IMR-90 (cell line): ENCODE measurements at regions not wholly inside any gene's neighbourhood (a gene's known extent, or its start where the extent isn't known, plus 50 kb on each side); places are given as distances from the start of the nearest gene placed in this dataset.

Experiments
- ATAC-seq: fragments of 200-7000 bp; cut with Tn5 transposase; 2 replicates; pipeline ENCODE4 v1.9.1; 2020; ENCODE audit warnings: low read depth, mild to moderate bottlenecking, moderate library complexity
- BruUV-seq: library from RNA; stranded (reverse); fragments of 400-500 nt; replicated peaks from 2 replicates; lab custom pipeline; 2021; lab: Mats Ljungman, UMichigan
- CTCF ChIA-PET: fragments of 300-600 bp; formaldehyde crosslinking; extraction: SDS; loops from one replicate; lab custom pipeline; 2021; ENCODE audit warnings: antibody characterized with exemption; lab: Yijun Ruan, JAX
- POLR2A ChIA-PET: fragments of 300-600 bp; sonication (Branson Sonifier 250); formaldehyde crosslinking; loops from one replicate; lab custom pipeline; 2022; ENCODE audit warnings: antibody characterized with exemption; ENCODE audit not compliant: unreplicated experiment; lab: Charles Lee
- DNase-seq: peaks from one replicate; pipeline ENCODE4 v3.0.0; 2013
- H2AFZ ChIP-seq: replicated peaks from 2 replicates; pipeline ENCODE3; 2013; ENCODE audit warnings: low read length, mild to moderate bottlenecking; ENCODE audit not compliant: poor library complexity
- H2AK5ac ChIP-seq: 2 replicates; pipeline ENCODE4 v1.6.1; 2013; ENCODE audit warnings: low read depth, low read length, inconsistent platforms
- H2AK9ac ChIP-seq: replicated peaks from 2 replicates; pipeline ENCODE3; 2013; ENCODE audit warnings: mild to moderate bottlenecking, low read depth, low read length, moderate library complexity; ENCODE audit not compliant: poor library complexity
- H2BK120ac ChIP-seq: 2 replicates; pipeline ENCODE4 v1.6.1; 2013; ENCODE audit warnings: low read depth, low read length, inconsistent platforms
- H2BK15ac ChIP-seq: 3 replicates; pipeline ENCODE4 v1.6.1; 2013; ENCODE audit warnings: low read depth, low read length, inconsistent platforms
- H2BK20ac ChIP-seq: 2 replicates; pipeline ENCODE4 v1.6.1; 2013; ENCODE audit warnings: low read depth, mild to moderate bottlenecking, inconsistent platforms, low read length, moderate library complexity
- H2BK5ac ChIP-seq: 2 replicates; pipeline ENCODE4 v1.6.1; 2013; ENCODE audit warnings: mild to moderate bottlenecking, low read depth, low read length, inconsistent platforms; ENCODE audit not compliant: poor library complexity, severe bottlenecking
- H3K14ac ChIP-seq: replicated peaks from 2 replicates; pipeline ENCODE4 v1.6.1; 2013; ENCODE audit warnings: low read depth, low read length, inconsistent platforms
- H3K18ac ChIP-seq: 2 replicates; pipeline ENCODE4 v1.6.1; 2013; ENCODE audit warnings: low read depth, low read length, control low read depth
- H3K23ac ChIP-seq: 2 replicates; pipeline ENCODE4 v1.6.1; 2013; ENCODE audit warnings: low read depth, low read length, inconsistent platforms
- H3K27ac ChIP-seq: 2 replicates; pipeline ENCODE4 v1.5.1; 2013; ENCODE audit warnings: mild to moderate bottlenecking, control low read depth, low read length; ENCODE audit not compliant: insufficient read depth
- H3K27me3 ChIP-seq: 2 replicates; pipeline ENCODE4 v1.6.1; 2013; ENCODE audit warnings: low read length; ENCODE audit not compliant: control insufficient read depth, insufficient read depth
- H3K36me3 ChIP-seq: 2 replicates; pipeline ENCODE4 v1.6.1; 2013; ENCODE audit warnings: low read length, mixed read lengths; ENCODE audit not compliant: control insufficient read depth, insufficient read depth
- H3K4ac ChIP-seq: 2 replicates; pipeline ENCODE4 v1.6.1; 2013; ENCODE audit warnings: low read depth, low read length, inconsistent platforms
- H3K4me1 ChIP-seq: 2 replicates; pipeline ENCODE4 v1.6.1; 2013; ENCODE audit warnings: low read length, mixed read lengths; ENCODE audit not compliant: control insufficient read depth, insufficient read depth
- H3K4me2 ChIP-seq: 2 replicates; pipeline ENCODE4 v1.6.1; 2013; ENCODE audit warnings: low read depth, mild to moderate bottlenecking, control low read depth, low read length, moderate library complexity
- H3K4me3 ChIP-seq: 2 replicates; pipeline ENCODE4 v1.5.1; 2013; ENCODE audit warnings: low read depth, mild to moderate bottlenecking, control low read depth, low read length, moderate library complexity; ENCODE audit not compliant: insufficient read depth
- H3K56ac ChIP-seq: 2 replicates; pipeline ENCODE4 v1.6.1; 2013; ENCODE audit warnings: low read length, inconsistent platforms; ENCODE audit not compliant: insufficient read depth; ENCODE audit errors: extremely low read depth
- H3K79me1 ChIP-seq, 2 experiments: 2 replicates each; pipeline ENCODE4 v1.6.1; 2013; ENCODE audit warnings: low read length in 2 of 2, inconsistent platforms in 1 of 2, low read depth in 1 of 2
- H3K9ac ChIP-seq: 2 replicates; pipeline ENCODE4 v1.6.1; 2013; ENCODE audit warnings: low read depth, low read length, control low read depth
- H3K9me1 ChIP-seq: 2 replicates; pipeline ENCODE4 v1.6.1; 2013; ENCODE audit warnings: low read length, inconsistent platforms; ENCODE audit not compliant: insufficient read depth
- H3K9me3 ChIP-seq: 2 replicates; pipeline ENCODE4 v1.6.1; 2013; ENCODE audit warnings: low read length; ENCODE audit not compliant: control insufficient read depth, insufficient read depth
- H4K20me1 ChIP-seq: 2 replicates; pipeline ENCODE4 v1.6.1; 2013; ENCODE audit warnings: low read length, inconsistent platforms; ENCODE audit not compliant: insufficient read depth
- H4K5ac ChIP-seq: 2 replicates; pipeline ENCODE4 v1.6.1; 2013; ENCODE audit warnings: mild to moderate bottlenecking, low read depth, low read length, control low read depth
- H4K8ac ChIP-seq, 2 experiments: 2 replicates each; pipeline ENCODE4 v1.6.1; 2013; ENCODE audit warnings: low read depth in 2 of 2, low read length in 2 of 2, control low read depth in 1 of 2, inconsistent platforms in 1 of 2
- H4K91ac ChIP-seq: 2 replicates; pipeline ENCODE4 v1.6.1; 2013; ENCODE audit warnings: low read depth, low read length, inconsistent platforms; ENCODE audit not compliant: insufficient read depth
- BHLHE40 ChIP-seq: fragments of 150-350 bp; IDR thresholded peaks from 2 replicates; pipeline ENCODE4 v1.6.1; 2016; ENCODE audit warnings: mild to moderate bottlenecking, low read depth, low read length
- CEBPB ChIP-seq: IDR thresholded peaks from 2 replicates; pipeline ENCODE4 v1.6.1; 2012; ENCODE audit warnings: low read depth, low read length, improper control_type of control experiment
- CHD1 ChIP-seq: IDR thresholded peaks from 2 replicates; pipeline ENCODE4 v1.6.1; 2012; ENCODE audit warnings: low read depth, low read length, improper control_type of control experiment
- FOS ChIP-seq: fragments of 150-350 bp; IDR thresholded peaks from 2 replicates; pipeline ENCODE4 v1.6.1; 2016; ENCODE audit warnings: low read depth, low read length
- MAFK ChIP-seq: IDR thresholded peaks from 2 replicates; pipeline ENCODE4 v1.6.1; 2012; ENCODE audit warnings: low read depth, low read length, improper control_type of control experiment
- MAZ ChIP-seq: IDR thresholded peaks from 2 replicates; pipeline ENCODE4 v1.6.1; 2012; ENCODE audit warnings: low read depth, mild to moderate bottlenecking, low read length, improper control_type of control experiment, moderate library complexity, borderline replicate concordance
- MXI1 ChIP-seq: IDR thresholded peaks from 2 replicates; pipeline ENCODE4 v1.6.1; 2012; ENCODE audit warnings: low read depth, mild to moderate bottlenecking, low read length, moderate library complexity, borderline replicate concordance
- NFE2L2 ChIP-seq: fragments of 150-350 bp; IDR thresholded peaks from 2 replicates; pipeline ENCODE4 v1.6.1; 2016; ENCODE audit warnings: low read depth, mild to moderate bottlenecking, low read length
- POLR2A ChIP-seq: IDR thresholded peaks from 2 replicates; pipeline ENCODE4 v1.6.1; 2012; ENCODE audit warnings: mild to moderate bottlenecking, low read depth, low read length
- RAD21 ChIP-seq: IDR thresholded peaks from 2 replicates; pipeline ENCODE4 v1.6.1; 2012; ENCODE audit warnings: low read length, improper control_type of control experiment
- RCOR1 ChIP-seq: IDR thresholded peaks from 2 replicates; pipeline ENCODE4 v1.6.1; 2012; ENCODE audit warnings: mild to moderate bottlenecking, low read length, improper control_type of control experiment; ENCODE audit not compliant: insufficient replicate concordance
- RFX5 ChIP-seq: IDR thresholded peaks from 2 replicates; pipeline ENCODE4 v1.8.0; 2012; ENCODE audit warnings: low read depth, mild to moderate bottlenecking, low read length, moderate library complexity
- SMC3 ChIP-seq: fragments of 150-350 bp; IDR thresholded peaks from 2 replicates; pipeline ENCODE4 v1.6.1; 2016; ENCODE audit warnings: low read depth, mild to moderate bottlenecking, antibody characterized with exemption, low read length, moderate library complexity
- WGBS, 2 experiments: methylation state at CpG; one replicate each; pipeline versions ENCODE4 v1.1.5 to v1.1.7; 2013; ENCODE audit warnings: missing lambda C conversion rate in 2 of 2; ENCODE audit not compliant: insufficient read length in 1 of 2; ENCODE audit errors: extremely low coverage in 2 of 2; 5-methylcytosine and 5-hydroxymethylcytosine counted together
- dilution Hi-C: fragments of 300-500 bp; cut with HindIII; formaldehyde crosslinking; loops from one replicate; pipeline ENCODE4 v1.14.3; 2018; ENCODE audit warnings: low sequenced_read_pairs; ENCODE audit not compliant: unreplicated experiment
- in situ Hi-C: fragments of 300-500 bp; cut with MboI; formaldehyde crosslinking; loops from 3 replicates; pipeline ENCODE4 v1.14.3; 2019; ENCODE audit warnings: low sequenced_read_pairs, inconsistent platforms, mixed read lengths
- intact Hi-C: fragments of 100-400 bp; cut with micrococcal nuclease; formaldehyde crosslinking; loops from 2 replicates; pipeline ENCODE4 v1.10.0; 2022
- TF ChIP-seq, protein P1 (sequence below): fragments of 150-350 bp; IDR thresholded peaks from 2 replicates; pipeline ENCODE4 v1.6.1; 2016; ENCODE audit warnings: low read depth, mild to moderate bottlenecking, low read length, moderate library complexity, borderline replicate concordance
- TF ChIP-seq, protein P2 (sequence below): fragments of 150-350 bp; IDR thresholded peaks from 2 replicates; pipeline ENCODE4 v1.6.1; 2017; ENCODE audit warnings: mild to moderate bottlenecking, antibody characterized with exemption, low read length, low read depth
- TF ChIP-seq, protein P3 (sequence below): conservative IDR thresholded peaks from 2 replicates; pipeline ENCODE4 v1.5.1; 2012; ENCODE audit warnings: mild to moderate bottlenecking, low read depth, low read length, improper control_type of control experiment

DNA sequence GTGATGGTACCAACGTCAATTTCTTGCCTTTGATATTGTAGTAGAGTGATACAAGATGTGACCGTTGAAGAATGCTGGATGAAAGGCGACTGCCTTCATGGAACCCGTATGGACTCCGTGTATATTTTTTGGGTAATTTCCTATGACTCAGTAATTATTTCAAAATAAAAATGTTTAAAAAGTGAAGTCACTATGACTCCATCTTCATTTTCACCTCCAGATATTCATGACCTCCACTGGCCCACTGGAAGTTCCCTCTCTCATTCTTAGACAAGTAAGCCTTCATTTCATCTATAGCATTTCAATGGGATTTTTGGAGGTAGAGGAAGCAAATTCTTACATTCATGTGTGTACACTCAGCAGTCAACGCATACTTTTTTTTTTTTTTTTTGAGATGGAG lies 111.8 kb upstream of the NUDT7 start:
- Histone ChIP-seq H2AK5ac (no peak overlapping the region), H3K27ac (no peak overlapping the region), H3K4me1 (no peaks in the 10 kb centered on the region), H3K4me2 (no peak overlapping the region), H3K56ac (no peak overlapping the region), H4K20me1 (no peaks in the 10 kb centered on the region; the same call in 1 of the 2 replicates), H2AK9ac (no peak overlapping the region), H3K4ac (no peak overlapping the region), H3K27me3 (no peaks in the 10 kb centered on the region), H3K36me3 (no peaks in the 10 kb centered on the region), H3K9me3 (no peaks in the 10 kb centered on the region), H4K8ac (no peak overlapping the region), H3K79me1 (no peaks in the 10 kb centered on the region), H3K9me1 (no peaks in the 10 kb centered on the region), H4K5ac (no peak overlapping the region), H3K4me3 (no peak overlapping the region), H2BK120ac (no peak overlapping the region), H3K14ac (no peak overlapping the region), H2BK20ac (no peak overlapping the region), H2BK15ac (no peak overlapping the region), H2BK5ac (no peak overlapping the region), H2AFZ (no peak overlapping the region), H3K9ac (no peak overlapping the region), H3K18ac (no peak overlapping the region), H4K91ac (no peak overlapping the region), H3K23ac (no peak overlapping the region)
- dilution Hi-C loops (no loop called here), intact Hi-C loops (no loop called here), in situ Hi-C loops (no loop called here)
- TF ChIP-seq, protein P1, sequence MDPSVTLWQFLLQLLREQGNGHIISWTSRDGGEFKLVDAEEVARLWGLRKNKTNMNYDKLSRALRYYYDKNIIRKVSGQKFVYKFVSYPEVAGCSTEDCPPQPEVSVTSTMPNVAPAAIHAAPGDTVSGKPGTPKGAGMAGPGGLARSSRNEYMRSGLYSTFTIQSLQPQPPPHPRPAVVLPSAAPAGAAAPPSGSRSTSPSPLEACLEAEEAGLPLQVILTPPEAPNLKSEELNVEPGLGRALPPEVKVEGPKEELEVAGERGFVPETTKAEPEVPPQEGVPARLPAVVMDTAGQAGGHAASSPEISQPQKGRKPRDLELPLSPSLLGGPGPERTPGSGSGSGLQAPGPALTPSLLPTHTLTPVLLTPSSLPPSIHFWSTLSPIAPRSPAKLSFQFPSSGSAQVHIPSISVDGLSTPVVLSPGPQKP = no peak
- no peak for TF ChIP-seq CEBPB
- TF ChIP-seq, protein P2, sequence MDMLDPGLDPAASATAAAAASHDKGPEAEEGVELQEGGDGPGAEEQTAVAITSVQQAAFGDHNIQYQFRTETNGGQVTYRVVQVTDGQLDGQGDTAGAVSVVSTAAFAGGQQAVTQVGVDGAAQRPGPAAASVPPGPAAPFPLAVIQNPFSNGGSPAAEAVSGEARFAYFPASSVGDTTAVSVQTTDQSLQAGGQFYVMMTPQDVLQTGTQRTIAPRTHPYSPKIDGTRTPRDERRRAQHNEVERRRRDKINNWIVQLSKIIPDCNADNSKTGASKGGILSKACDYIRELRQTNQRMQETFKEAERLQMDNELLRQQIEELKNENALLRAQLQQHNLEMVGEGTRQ = no peak
- no peak for TF ChIP-seq BHLHE40
- TF ChIP-seq RAD21 = no peak
- TF ChIP-seq RCOR1 = no peak
- TF ChIP-seq SMC3 = no peak
- TF ChIP-seq FOS = no peak
- TF ChIP-seq MXI1 = no peak
- no peak for TF ChIP-seq MAFK
- TF ChIP-seq, protein P3, sequence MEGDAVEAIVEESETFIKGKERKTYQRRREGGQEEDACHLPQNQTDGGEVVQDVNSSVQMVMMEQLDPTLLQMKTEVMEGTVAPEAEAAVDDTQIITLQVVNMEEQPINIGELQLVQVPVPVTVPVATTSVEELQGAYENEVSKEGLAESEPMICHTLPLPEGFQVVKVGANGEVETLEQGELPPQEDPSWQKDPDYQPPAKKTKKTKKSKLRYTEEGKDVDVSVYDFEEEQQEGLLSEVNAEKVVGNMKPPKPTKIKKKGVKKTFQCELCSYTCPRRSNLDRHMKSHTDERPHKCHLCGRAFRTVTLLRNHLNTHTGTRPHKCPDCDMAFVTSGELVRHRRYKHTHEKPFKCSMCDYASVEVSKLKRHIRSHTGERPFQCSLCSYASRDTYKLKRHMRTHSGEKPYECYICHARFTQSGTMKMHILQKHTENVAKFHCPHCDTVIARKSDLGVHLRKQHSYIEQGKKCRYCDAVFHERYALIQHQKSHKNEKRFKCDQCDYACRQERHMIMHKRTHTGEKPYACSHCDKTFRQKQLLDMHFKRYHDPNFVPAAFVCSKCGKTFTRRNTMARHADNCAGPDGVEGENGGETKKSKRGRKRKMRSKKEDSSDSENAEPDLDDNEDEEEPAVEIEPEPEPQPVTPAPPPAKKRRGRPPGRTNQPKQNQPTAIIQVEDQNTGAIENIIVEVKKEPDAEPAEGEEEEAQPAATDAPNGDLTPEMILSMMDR = no peak
- no peak for TF ChIP-seq NFE2L2
- TF ChIP-seq CHD1 = no peak
- no peak for TF ChIP-seq MAZ
- no peak for TF ChIP-seq POLR2A
- TF ChIP-seq RFX5 = no peak
- ATAC-seq = no peak
- no CpG with 5 or more reads among the region's 6 CpGs for WGBS, 2 experiments
- CTCF ChIA-PET = no interaction called here
- BruUV-seq = no TSS peak
- no peak for DNase-seq
- POLR2A ChIA-PET = no interaction called here
